ENCODE measurements at regions not wholly inside any gene's neighbourhood (a gene's known extent, or its start where the extent isn't known, plus 50 kb on each side); places are given as distances from the start of the nearest gene placed in this dataset.
A peak's percentile ranks its signal among the peaks of the same experiment; 100 is the strongest.

- TF ChIP-seq STAT6 (CRISPR knock-in tag; IDR thresholded peaks at IDR 0.05) (no peak), NKRF (IDR thresholded peaks at IDR 0.05; ENCODE audit: borderline replicate concordance) (no peak), UBTF (IDR thresholded peaks at IDR 0.05; ENCODE audit: borderline replicate concordance in 1 of 2, low read depth in 2 of 2, low read length in 2 of 2) (no peak), ZNF197 (CRISPR knock-in tag; IDR thresholded peaks at IDR 0.05; ENCODE audit: low read depth) (0 out of 2 replicates have a peak, but pooled peaks have one; percentile 12), TAF7 (tag; IDR thresholded peaks at IDR 0.05) (peak; percentile 68; the same call in 1 of the 2 replicates), NFE2 (IDR thresholded peaks at IDR 0.05; ENCODE audit: low read depth) (0 out of 2 replicates have a peak, but pooled peaks have one; percentile 4), RUNX1 (IDR thresholded peaks at IDR 0.05; ENCODE audit: low read depth) (no peak), ZNF583 (CRISPR knock-in tag; IDR thresholded peaks at IDR 0.05) (peak; percentile 16; the same call in 1 of the 2 replicates), ELF2 (CRISPR knock-in tag; IDR thresholded peaks at IDR 0.05) (peak; percentile 66; the same call in 1 of the 2 replicates), ZNF324 (CRISPR knock-in tag; IDR thresholded peaks at IDR 0.05) (0 out of 2 replicates have a peak, but pooled peaks have one; percentile 16), DDX20 (tag; IDR thresholded peaks at IDR 0.05; ENCODE audit: low read depth) (peak; percentile 85), HDAC8 (tag; IDR thresholded peaks at IDR 0.05) (peak; percentile 89), HMGXB4 (CRISPR knock-in tag; IDR thresholded peaks at IDR 0.05) (no peak), SRSF7 (optimal IDR thresholded peaks at IDR 0.05; ENCODE audit: low read depth, low read length) (no peak), TCF7 (IDR thresholded peaks at IDR 0.05; ENCODE audit: borderline replicate concordance) (no peak), ZC3H11A (IDR thresholded peaks at IDR 0.05; ENCODE audit: low read depth, low read length) (no peak), ZNF699 (CRISPR knock-in tag; IDR thresholded peaks at IDR 0.05; ENCODE audit: insufficient replicate concordance) (no peak), KAT2B (IDR thresholded peaks at IDR 0.05; ENCODE audit: low read depth, low read length) (no peak), BCL6 (CRISPR knock-in tag; IDR thresholded peaks at IDR 0.05) (peak; percentile 56; the same call in 1 of the 2 replicates), ZNF436 (CRISPR knock-in tag; IDR thresholded peaks at IDR 0.05) (no peak), ZNF586 (CRISPR knock-in tag; conservative IDR thresholded peaks at IDR 0.05) (0 out of 2 replicates have a peak, but pooled peaks have one; percentile 42)
Measured at GRCh38 chr4:79210636-79211049, 115.2 kb downstream of the NAA11 start (continued).

Measured in K562 (cell line).